HFF-Myc (cell line): ENCODE measurements at regions not wholly inside any gene's neighbourhood (a gene's known extent, or its start where the extent isn't known, plus 50 kb on each side); places are given as distances from the start of the nearest gene placed in this dataset.

Experiments
- DNase-seq: peaks from one replicate; pipeline ENCODE4 v3.0.0-alpha.2; 2011; ENCODE audit warnings: low read depth; ENCODE audit errors: extremely low read depth
- H3K4me3 ChIP-seq: replicated peaks from 2 replicates; pipeline ENCODE4 v1.5.1; 2011; ENCODE audit warnings: low read depth, mild to moderate bottlenecking, control low read depth, low read length
- CTCF ChIP-seq: IDR thresholded peaks from 2 replicates; pipeline ENCODE4 v1.5.1; 2012; ENCODE audit warnings: mild to moderate bottlenecking, low read depth, low read length, control low read depth; ENCODE audit errors: missing control alignments

- H3K4me3 ChIP-seq: no peak overlapping the region
- TF ChIP-seq CTCF: peak; percentile 39
- no peak for DNase-seq
These were observed 536.3 kb upstream of the EEF2KMT start for GRCh38 chr16:5633845-5634440.

GRCh38 chr16:5622234-5622884 is 524.8 kb upstream of the EEF2KMT start:
- no peak for DNase-seq
- TF ChIP-seq CTCF: no peak
- no peak overlapping the region for H3K4me3 ChIP-seq

DNA sequence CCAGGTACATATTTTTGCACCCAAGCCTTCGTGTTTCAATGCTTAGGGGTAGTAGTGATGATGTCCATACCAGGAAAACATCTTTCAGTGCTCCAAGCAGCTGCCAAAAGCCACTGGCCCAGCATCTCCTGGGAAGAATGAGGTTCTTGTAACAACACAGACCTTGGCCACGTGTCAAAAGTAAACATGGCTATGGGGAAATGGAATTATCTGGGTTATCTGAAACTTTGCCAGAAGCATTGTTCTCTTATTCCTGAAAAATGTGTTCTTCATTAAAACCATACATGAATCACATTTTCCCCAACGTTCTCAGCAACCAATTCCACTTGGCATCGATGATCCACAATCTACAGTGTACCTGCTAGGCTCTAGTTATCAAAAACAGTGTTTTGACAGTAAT is 524.2 kb upstream of the EEF2KMT start:
- no peak overlapping the region for H3K4me3 ChIP-seq
- no peak for DNase-seq
- TF ChIP-seq CTCF: no peak

GRCh38 chr16:5619304-5619703 is 521.7 kb upstream of the EEF2KMT start:
- H3K4me3 ChIP-seq: no peak overlapping the region
- DNase-seq: no peak
- TF ChIP-seq CTCF: no peak

GRCh38 chr16:5616841-5617240 is 519.2 kb upstream of the EEF2KMT start:
- no peak for TF ChIP-seq CTCF
- no peak for DNase-seq
- no peak overlapping the region for H3K4me3 ChIP-seq

DNA sequence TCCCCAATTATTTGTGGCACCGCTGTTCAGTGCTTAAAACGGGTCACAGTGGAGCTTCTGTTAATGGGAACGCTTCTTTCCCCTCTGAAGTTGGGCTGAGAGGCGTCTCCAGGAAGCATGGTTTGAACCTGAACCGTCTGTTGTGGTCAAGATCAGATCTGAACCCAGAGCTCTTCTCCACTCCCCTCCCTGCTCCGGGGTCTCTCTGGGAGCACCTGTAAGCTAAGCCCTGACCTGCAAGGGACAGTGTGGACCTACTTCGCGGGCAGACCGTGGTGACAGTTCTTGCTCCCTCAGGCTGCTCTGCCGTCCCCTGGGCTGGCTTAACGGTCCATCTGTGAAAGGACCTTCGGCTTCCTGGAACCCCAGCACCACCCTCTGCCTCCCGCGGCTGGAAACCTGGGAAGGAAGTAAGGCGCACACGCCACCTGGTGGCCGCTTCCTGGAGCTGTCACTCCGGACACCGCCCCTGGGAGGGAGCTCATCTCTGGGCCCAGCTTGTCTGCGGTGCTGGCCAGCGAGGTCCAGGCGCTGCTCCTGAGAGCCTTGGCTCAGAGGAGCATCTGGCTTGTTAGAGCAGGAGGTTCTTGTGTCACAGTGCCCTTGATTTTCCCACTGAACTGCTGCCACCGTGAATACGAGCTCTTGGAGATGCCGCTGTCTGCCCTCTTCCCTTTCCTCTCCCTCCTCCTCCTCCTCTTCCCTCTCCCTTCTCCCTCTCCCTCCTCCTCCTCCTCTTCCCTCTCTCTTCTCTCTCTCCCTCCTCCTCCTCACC is 518.5 kb upstream of the EEF2KMT start:
- H3K4me3 ChIP-seq: no peak overlapping the region
- peak; percentile 6 for DNase-seq
- peak; percentile 58 for TF ChIP-seq CTCF
